Astrocyte of the cerebellum (primary cell): ENCODE measurements at regions not wholly inside any gene's neighbourhood (a gene's known extent, or its start where the extent isn't known, plus 50 kb on each side); places are given as distances from the start of the nearest gene placed in this dataset.

Experiments
- DNase-seq: peaks from one replicate; pipeline ENCODE4 v3.0.0-alpha.2; 2011; ENCODE audit warnings: low read depth
- H3K4me3 ChIP-seq: 2 replicates; pipeline ENCODE4 v1.5.1; 2011; ENCODE audit warnings: mild to moderate bottlenecking, low read depth, low read length, moderate library complexity
- in situ Hi-C: cut with HindIII; loops from 2 replicates; pipeline ENCODE4 v1.10.0; 2017; ENCODE audit warnings: low sequenced_read_pairs
- TF ChIP-seq, protein P1 (sequence below): IDR thresholded peaks from 2 replicates; pipeline ENCODE4 v1.5.1; 2012; ENCODE audit warnings: low read length, low read depth, moderate library complexity, mild to moderate bottlenecking; ENCODE audit errors: missing control alignments

DNA sequence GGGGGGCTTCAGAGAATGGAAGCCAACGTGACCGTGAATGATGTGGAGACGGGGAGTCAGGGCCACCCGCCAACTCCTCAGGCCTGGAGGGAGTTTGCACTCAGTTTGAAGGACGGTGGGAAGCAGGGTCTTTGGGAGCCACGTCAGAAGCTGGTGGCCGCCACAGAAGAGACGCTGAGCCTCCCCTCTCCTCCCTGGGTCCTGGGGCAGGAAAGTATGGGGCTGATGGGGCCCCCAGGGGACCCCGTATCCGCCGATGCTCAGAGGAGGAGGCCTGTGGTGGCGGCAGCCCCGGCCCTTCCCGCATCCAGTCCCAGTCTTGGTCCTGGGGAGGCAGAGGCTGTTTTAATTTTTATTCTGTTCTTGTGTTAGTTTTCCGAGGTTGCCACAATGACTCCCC, 188.6 kb upstream of the C1orf174 start:
- TF ChIP-seq, protein P1, sequence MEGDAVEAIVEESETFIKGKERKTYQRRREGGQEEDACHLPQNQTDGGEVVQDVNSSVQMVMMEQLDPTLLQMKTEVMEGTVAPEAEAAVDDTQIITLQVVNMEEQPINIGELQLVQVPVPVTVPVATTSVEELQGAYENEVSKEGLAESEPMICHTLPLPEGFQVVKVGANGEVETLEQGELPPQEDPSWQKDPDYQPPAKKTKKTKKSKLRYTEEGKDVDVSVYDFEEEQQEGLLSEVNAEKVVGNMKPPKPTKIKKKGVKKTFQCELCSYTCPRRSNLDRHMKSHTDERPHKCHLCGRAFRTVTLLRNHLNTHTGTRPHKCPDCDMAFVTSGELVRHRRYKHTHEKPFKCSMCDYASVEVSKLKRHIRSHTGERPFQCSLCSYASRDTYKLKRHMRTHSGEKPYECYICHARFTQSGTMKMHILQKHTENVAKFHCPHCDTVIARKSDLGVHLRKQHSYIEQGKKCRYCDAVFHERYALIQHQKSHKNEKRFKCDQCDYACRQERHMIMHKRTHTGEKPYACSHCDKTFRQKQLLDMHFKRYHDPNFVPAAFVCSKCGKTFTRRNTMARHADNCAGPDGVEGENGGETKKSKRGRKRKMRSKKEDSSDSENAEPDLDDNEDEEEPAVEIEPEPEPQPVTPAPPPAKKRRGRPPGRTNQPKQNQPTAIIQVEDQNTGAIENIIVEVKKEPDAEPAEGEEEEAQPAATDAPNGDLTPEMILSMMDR = no peak

DNA sequence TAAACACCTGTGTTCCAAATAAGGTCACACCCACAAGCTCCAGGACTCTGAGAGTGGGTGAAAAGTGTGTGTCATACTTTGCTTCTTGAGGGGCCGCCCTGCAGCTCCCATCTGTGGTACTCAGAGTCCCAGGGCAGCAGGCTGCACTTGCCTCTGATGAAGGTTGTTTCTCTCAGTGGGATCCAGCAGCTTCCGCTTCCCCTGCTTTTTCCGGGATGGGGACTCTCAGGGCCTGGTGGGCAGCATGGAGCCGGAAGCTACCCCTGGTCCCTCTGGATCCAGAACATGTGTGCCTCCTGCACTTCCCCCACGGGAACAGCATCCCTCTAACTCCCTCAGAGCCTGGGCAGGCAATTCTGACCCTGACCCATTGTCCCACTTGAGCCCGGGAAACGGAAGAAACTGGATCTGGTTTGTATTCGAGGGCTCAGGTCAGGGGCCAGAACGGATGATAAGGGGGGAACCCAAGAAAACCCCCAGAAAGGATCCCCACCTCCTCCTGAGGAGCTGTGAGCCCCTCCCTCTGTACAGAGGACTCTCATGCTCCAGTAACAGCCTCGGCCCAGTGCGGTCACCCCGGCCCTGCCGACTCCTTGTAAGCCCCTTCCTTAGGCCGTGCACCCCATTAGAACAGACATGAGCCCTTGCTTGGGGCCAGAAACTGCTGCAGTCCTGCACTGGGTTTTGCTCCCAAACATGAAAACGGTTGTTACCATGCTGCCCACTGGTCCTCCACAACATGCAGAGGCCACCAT, 189.5 kb upstream of the C1orf174 start:
- H3K4me3 ChIP-seq = no peak overlapping the region
- DNase-seq = no peak
- in situ Hi-C loops = no loop called here
- TF ChIP-seq, protein P1 = no peak

More for the DNA sequence above, 188.6 kb upstream of the C1orf174 start:
- in situ Hi-C loops = no loop called here
- no peak overlapping the region for H3K4me3 ChIP-seq
- DNase-seq = no peak

DNA sequence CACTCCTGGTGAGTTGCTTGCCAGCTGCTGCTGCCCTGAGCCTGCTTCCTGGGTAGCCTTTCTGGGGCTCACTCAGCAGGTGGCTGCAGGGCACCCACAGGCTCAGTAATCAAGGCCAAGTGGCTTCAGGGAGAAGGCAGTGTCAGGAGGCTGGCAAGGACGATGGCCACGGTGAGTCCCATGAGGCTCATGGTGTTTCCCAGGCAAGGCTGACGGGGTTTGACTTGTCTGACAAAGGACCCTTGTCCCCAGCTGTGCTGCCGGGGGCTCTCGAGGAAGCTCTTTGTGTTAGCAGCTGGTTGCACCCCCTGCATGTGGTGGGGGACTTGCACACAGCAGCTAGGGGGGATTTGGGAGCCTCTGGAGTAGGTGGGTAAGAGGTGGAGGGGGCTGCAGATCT, 190.5 kb upstream of the C1orf174 start:
- H3K4me3 ChIP-seq = no peak overlapping the region
- no peak for DNase-seq
- in situ Hi-C loops = no loop called here
- TF ChIP-seq, protein P1 = no peak

DNA sequence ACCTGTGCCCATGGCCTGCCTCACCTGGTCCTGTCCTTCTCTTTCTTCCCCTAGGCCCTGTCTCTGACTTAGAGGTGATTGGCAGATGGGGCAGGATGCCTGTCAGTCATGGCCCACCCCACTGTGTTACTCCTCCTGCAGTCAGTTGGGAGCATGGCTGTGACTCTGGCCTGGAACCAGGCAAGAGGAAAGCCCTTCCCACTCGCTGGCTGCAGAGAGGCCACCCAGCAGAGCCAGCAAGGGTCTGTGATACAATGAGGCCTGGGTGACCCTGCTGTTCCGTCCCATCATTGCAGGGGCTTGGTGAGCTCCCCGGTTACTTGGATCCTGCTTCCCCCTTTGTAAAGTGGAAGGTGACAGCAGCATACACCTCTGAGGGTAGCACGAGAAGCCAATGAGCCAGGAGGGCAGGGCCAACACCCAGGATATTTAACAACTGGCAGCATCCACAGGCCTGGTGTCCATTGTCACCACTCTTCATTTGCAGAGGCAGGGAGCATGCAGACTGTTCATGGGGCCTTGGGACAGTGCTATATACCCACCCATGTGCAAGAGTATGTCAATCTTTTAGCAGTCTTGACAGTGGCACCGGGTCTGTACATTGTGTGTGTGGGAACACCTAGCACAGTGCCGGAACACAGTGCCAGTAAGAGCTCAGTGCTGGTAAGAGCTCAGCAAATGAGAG, 191.0 kb upstream of the C1orf174 start:
- no peak overlapping the region for H3K4me3 ChIP-seq
- in situ Hi-C loops = no loop called here
- TF ChIP-seq, protein P1 = no peak
- DNase-seq = no peak

DNA sequence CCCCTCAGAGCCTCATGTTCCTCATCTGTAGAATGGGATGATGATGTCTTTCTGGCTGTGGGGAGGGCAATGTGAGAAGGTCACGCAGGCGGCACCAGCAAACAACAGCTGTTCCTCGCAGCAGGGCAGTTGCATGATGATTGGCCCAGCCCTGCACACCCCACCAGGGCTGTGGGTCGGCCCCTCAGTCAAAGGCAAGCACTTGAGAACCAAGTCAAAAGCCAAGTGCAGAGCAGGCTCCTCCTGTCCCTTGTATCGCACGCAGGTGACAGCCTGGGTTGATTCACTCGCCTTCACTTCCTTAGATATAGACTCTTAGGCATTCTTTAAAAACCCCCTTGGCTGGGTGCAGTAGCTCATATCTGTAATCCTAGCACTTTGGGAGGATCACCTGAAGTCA, 191.9 kb upstream of the C1orf174 start:
- in situ Hi-C loops = no loop called here
- DNase-seq = no peak
- TF ChIP-seq, protein P1 = no peak
- H3K4me3 ChIP-seq = no peak overlapping the region

DNA sequence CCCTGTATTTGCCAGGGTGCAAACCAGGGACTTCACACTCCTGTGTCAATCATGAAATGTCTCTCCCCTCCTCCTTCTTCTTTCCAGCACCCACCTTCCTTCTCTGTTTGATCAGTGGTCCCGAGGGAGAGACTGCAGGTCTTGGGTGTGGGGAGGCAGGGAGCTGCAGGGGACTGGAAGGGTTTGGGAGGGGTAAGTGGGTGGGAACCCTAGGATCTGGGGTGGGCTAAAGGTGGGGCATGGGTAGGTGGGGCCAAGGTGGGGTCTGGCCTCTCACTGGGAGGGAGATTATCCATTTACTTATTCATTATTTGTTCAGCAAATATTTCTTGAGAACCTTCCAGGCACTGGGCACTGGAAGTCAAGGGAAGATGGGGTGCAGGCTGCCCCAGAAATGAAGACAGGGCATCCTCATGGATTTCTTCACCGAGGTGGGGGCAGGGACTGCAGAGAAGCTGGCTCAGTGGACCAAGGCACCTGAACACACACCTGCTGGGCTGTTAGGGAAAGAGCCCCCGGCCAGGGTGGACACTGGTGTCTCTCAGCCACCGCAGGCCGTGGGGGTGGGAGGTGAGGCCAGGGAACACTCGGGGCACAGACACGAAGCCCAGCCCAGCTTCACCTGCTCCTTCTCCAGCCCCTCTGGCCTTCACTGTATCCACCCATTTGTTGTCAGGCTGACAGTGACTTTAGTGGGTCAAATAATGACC, 193.9 kb upstream of the C1orf174 start:
- TF ChIP-seq, protein P1 = no peak

More for the DNA sequence above, 193.9 kb upstream of the C1orf174 start:
- DNase-seq = no peak
- no peak overlapping the region for H3K4me3 ChIP-seq
- in situ Hi-C loops = no loop called here
